ENCODE measurements at regions not wholly inside any gene's neighbourhood (a gene's known extent, or its start where the extent isn't known, plus 50 kb on each side); places are given as distances from the start of the nearest gene placed in this dataset.

- intact Hi-C loops (cut with DNase I), result no loop called here
- Histone ChIP-seq H3K4me3 (no peak overlapping the region), H3K27ac (no peak overlapping the region), H3K9me3 (no peaks in the 10 kb centered on the region), H3K4me1 (no peaks in the 10 kb centered on the region), H3K36me3 (no peaks in the 10 kb centered on the region), H3K27me3 (no peaks in the 10 kb centered on the region)
- DNase-seq, result no peak
- TF ChIP-seq POLR2A (IDR thresholded peaks at IDR 0.05), result no peak
- no peak for TF ChIP-seq CTCF (IDR thresholded peaks at IDR 0.05)
- 35 to 38% methylated on average over 2 of the region's 2 CpGs for WGBS, 2 donors
These were observed 326.3 kb downstream of the CCSER2 start for GRCh38 chr10:84654671-84655070.

GRCh38 chr10:84659027-84659426, 330.6 kb downstream of the CCSER2 start:
- H3K27ac ChIP-seq, result no peak overlapping the region
- no peaks in the 10 kb centered on the region for H3K36me3 ChIP-seq
- 72 to 82% methylated on average over 5 to 6 of the region's 6 CpGs for WGBS, 2 donors
- H3K9me3 ChIP-seq, result no peaks in the 10 kb centered on the region
- TF ChIP-seq POLR2A (IDR thresholded peaks at IDR 0.05), result no peak
- no peaks in the 10 kb centered on the region for H3K4me1 ChIP-seq
- no peaks in the 10 kb centered on the region for H3K27me3 ChIP-seq
- DNase-seq, result no peak
- no peak overlapping the region for H3K4me3 ChIP-seq
- intact Hi-C loops (cut with DNase I), result no loop called here

GRCh38 chr10:84659497-84660439, 331.4 kb downstream of the CCSER2 start:
- Histone ChIP-seq H3K27ac (no peak overlapping the region), H3K4me3 (no peak overlapping the region), H3K36me3 (no peaks in the 10 kb centered on the region), H3K27me3 (no peaks in the 10 kb centered on the region), H3K9me3 (no peaks in the 10 kb centered on the region), H3K4me1 (no peaks in the 10 kb centered on the region)
- intact Hi-C loops (cut with DNase I), result no loop called here
- TF ChIP-seq POLR2A (IDR thresholded peaks at IDR 0.05) (no peak), CTCF (IDR thresholded peaks at IDR 0.05) (no peak)
- no peak for DNase-seq
- WGBS, 2 donors, result 58 to 65% methylated on average over 10 to 11 of the region's 12 CpGs

- H3K27me3 ChIP-seq, result no peaks in the 10 kb centered on the region
- TF ChIP-seq POLR2A (IDR thresholded peaks at IDR 0.05), result no peak
- no peak for TF ChIP-seq CTCF (IDR thresholded peaks at IDR 0.05)
- no peaks in the 10 kb centered on the region for H3K36me3 ChIP-seq
- DNase-seq, result no peak
- no peak overlapping the region for H3K4me3 ChIP-seq
- 54 to 69% methylated on average over 2 to 7 of the region's 9 CpGs for WGBS, 2 donors
- intact Hi-C loops (cut with DNase I), result no loop called here
- H3K9me3 ChIP-seq, result no peaks in the 10 kb centered on the region
- H3K4me1 ChIP-seq, result no peaks in the 10 kb centered on the region
- H3K27ac ChIP-seq, result no peak overlapping the region
These were observed 332.2 kb downstream of the CCSER2 start for GRCh38 chr10:84660450-84661159.

GRCh38 chr10:84665211-84665610, 336.8 kb downstream of the CCSER2 start:
- no peak overlapping the region for H3K27ac ChIP-seq
- WGBS, 2 donors, result 58 to 63% methylated on average over 5 of the region's 5 CpGs

More at GRCh38 chr10:84665211-84665610, 336.8 kb downstream of the CCSER2 start:
- Histone ChIP-seq H3K9me3 (no peaks in the 10 kb centered on the region), H3K36me3 (no peaks in the 10 kb centered on the region), H3K27me3 (peaks cover 0 to 4% (median 0%) of the 10 kb centered on the region in 4 donors), H3K4me3 (no peak overlapping the region), H3K4me1 (no peaks in the 10 kb centered on the region)
- no peak for TF ChIP-seq POLR2A (IDR thresholded peaks at IDR 0.05)
- no peak for TF ChIP-seq CTCF (IDR thresholded peaks at IDR 0.05)
- DNase-seq, result no peak
- intact Hi-C loops (cut with DNase I), result no loop called here
